ENCODE measurements at regions not wholly inside any gene's neighbourhood (a gene's known extent, or its start where the extent isn't known, plus 50 kb on each side); places are given as distances from the start of the nearest gene placed in this dataset.
"Not testable (repeated sequence)": the region's sequence is repeated elsewhere in the genome, so short reads cannot be mapped to it uniquely, and the experiment has no call there.

DNA sequence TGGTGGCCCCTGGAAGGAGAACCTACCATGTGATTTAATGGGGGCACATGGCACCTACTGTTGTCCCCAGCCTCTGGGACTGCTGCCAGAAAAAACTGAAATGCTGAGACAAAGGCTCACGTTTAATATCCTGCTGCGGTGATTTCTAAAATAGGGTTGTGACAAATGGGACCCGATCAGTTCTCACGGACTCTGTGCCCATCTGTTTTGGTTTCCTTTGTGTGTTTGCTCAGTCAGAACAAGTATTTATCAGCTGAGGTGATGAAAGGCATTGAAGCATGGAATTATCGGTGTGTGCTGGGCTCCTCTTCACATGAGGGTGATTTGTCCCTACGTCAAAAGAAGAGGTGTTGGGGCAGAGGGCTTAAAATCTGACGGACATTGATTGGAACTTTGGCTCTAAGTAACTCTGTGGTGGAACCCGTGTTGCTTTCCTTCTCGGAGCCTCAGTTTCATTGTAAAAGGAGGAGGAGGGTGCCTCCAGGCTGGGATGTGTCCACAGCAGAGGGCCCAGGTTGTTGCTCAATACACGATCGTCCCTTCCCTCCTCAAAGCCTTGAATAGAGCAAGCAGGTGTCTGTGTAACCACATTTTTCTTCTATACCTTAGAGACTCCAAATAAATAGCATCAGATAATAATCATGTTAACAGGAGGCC, 283.3 kb upstream of the RGMA start:
- Mint-ChIP-seq H3K4me3 (no peak overlapping the region), H3K9me3 (no peaks in the 10 kb centered on the region), H3K27me3 (peaks cover 8% of the 10 kb centered on the region), H3K27ac (no peak overlapping the region), H3K36me3 (ENCODE audit: low read depth) (no peaks in the 10 kb centered on the region), H3K4me1 (ENCODE audit: low read depth) (no peaks in the 10 kb centered on the region)

DNA sequence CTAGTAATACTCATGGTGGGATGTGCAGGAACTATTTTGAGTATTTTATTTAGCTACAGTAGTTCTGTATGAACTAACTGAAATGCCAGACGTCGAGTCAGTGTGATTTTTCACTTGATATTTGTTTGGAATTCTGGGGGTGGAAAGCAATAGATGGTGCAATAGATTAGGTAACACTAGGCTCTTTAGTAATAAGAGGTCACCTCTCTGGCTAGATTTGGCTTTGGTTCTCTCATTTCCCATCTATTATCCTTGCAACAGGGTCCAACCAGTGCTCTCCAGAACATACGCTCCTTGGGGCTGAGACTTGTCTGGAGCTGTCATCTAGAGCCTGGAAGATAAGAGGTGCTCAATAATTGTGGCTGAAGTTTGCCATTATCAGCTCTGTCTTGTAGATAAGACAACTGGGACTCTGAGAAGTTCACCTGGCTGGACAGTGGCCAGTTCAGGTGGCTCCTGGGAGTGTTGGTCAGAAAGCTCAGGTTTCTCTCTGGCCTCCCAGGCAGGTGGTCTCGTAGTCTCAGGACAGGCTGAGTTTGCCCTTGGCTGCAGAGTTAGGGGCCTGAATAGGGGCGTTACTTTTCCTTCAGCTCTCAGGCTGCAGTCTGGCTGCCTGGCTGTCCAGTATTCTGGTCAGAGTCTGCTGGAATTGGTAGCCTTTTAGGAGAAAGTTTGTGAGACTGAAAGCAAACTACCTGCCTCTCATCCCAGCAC, 277.5 kb upstream of the RGMA start:
- Mint-ChIP-seq H3K36me3 (ENCODE audit: low read depth) (no peaks in the 10 kb centered on the region), H3K27ac (no peak overlapping the region), H3K4me1 (ENCODE audit: low read depth) (no peaks in the 10 kb centered on the region), H3K27me3 (peaks cover 4% of the 10 kb centered on the region), H3K4me3 (no peak overlapping the region), H3K9me3 (no peaks in the 10 kb centered on the region)

DNA sequence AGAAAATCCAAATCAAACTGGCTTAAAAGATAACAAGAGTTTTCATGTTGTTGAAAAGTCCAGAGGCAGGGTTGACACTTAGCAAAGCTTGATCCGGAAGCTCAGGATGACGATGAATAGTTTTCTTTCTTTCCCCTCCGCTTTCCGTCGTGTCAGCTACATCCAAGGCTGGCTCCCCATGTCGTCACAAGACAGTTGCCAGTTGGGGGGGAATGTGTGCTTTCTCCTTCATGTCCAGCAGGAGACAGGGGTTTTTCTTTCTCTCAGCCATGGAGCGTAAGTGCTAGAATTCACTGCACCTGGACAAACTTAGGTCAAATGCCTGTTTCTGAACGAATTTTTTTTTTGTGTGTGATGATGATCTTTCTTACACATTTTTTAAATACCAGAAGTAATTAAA, 273.8 kb upstream of the RGMA start:
- no peaks in the 10 kb centered on the region for H3K4me1 Mint-ChIP-seq (ENCODE audit: low read depth)
- H3K27ac Mint-ChIP-seq, result no peak overlapping the region
- no peaks in the 10 kb centered on the region for H3K36me3 Mint-ChIP-seq (ENCODE audit: low read depth)
- H3K4me3 Mint-ChIP-seq, result no peak overlapping the region
- no peaks in the 10 kb centered on the region for H3K9me3 Mint-ChIP-seq
- peaks cover 4% of the 10 kb centered on the region for H3K27me3 Mint-ChIP-seq

DNA sequence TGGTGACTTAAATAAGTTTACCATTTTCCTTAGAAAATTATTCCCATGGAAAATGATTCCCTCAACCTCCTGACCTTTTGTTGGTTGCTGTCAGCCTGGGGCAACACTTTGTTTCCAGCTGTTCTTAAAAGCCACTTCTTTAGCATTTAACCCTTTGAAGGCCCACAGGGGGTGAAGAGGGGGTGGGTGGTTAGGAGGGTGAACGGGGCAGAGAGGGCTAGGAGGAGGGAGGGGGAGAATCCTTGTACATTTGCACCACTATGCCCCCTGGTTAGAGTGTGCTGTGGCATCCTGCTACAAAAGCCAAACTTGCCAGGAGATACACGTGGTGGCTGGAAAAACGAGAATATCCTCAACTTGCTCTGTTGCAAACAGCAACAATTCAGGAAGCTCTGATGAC, 273.2 kb upstream of the RGMA start:
- Mint-ChIP-seq H3K36me3 (ENCODE audit: low read depth) (no peaks in the 10 kb centered on the region), H3K4me1 (ENCODE audit: low read depth) (no peaks in the 10 kb centered on the region), H3K9me3 (no peaks in the 10 kb centered on the region), H3K27ac (no peak overlapping the region), H3K4me3 (no peak overlapping the region), H3K27me3 (peaks cover 4% of the 10 kb centered on the region)

DNA sequence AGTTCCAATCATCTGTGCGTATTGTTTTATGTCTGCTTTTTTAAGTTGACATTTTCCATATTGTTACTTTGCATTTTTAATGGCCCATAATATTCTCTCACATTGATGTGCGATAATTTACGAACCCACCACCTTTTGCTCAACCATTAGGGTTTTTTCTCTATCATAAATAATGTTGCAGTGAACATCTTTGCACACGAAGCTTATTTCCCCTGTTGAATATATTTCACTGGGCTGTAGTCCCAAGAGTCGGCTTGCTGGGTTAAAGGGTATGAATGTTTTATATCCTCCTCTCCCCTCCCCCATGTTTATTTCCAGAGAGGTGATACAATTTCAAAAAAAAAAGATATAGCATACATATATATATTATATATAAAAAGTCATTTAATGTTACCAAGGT, 272.7 kb upstream of the RGMA start:
- Mint-ChIP-seq H3K36me3 (ENCODE audit: low read depth) (no peaks in the 10 kb centered on the region), H3K27ac (no peak overlapping the region), H3K27me3 (peaks cover 4% of the 10 kb centered on the region), H3K9me3 (no peaks in the 10 kb centered on the region), H3K4me3 (no peak overlapping the region), H3K4me1 (ENCODE audit: low read depth) (no peaks in the 10 kb centered on the region)

DNA sequence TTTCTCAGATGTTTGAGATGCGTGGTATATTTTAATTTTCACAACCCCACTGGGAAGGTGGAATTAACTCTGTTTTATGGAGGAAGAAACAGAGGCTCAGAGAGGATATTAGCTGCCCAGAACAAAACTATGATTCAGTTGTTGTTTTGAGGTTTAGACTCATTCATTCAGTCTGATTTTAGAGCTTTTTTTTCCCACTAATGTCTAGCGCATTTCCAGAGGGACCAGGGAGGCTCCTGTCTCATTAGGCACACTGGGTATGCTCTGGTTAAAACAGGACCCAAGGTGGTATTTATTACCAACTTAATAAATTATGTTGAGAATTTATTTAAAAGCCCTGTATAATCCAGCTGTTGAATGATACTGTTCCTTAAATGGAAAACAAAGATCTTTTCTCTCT, 272.0 kb upstream of the RGMA start:
- no peak overlapping the region for H3K27ac Mint-ChIP-seq
- H3K9me3 Mint-ChIP-seq, result no peaks in the 10 kb centered on the region
- H3K4me1 Mint-ChIP-seq (ENCODE audit: low read depth), result no peaks in the 10 kb centered on the region
- H3K27me3 Mint-ChIP-seq, result peaks cover 4% of the 10 kb centered on the region
- H3K36me3 Mint-ChIP-seq (ENCODE audit: low read depth), result no peaks in the 10 kb centered on the region
- H3K4me3 Mint-ChIP-seq, result no peak overlapping the region

DNA sequence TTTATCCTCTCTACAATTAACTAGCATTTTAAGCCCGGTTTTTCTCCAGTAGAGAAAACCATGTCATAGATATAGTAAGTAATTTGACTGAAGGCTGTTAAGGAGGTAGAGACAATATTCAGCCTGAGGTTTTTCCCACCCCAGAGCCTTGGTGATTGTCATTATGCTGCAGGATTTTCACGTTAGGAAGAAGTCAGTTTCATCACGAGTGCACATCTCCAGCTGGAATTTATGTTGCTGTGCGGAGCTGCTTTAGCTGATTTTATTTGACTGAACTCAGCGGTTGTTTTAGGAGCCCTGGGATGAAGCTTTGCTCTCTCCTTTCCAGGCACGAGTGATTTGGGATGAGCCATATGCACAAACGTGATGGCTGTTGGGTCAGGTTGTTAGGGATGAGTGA, 271.3 kb upstream of the RGMA start:
- no peaks in the 10 kb centered on the region for H3K4me1 Mint-ChIP-seq (ENCODE audit: low read depth)
- peaks cover under 1% of the 10 kb centered on the region for H3K27me3 Mint-ChIP-seq
- no peaks in the 10 kb centered on the region for H3K9me3 Mint-ChIP-seq
- H3K36me3 Mint-ChIP-seq (ENCODE audit: low read depth), result no peaks in the 10 kb centered on the region
- H3K27ac Mint-ChIP-seq, result no peak overlapping the region
- no peak overlapping the region for H3K4me3 Mint-ChIP-seq

DNA sequence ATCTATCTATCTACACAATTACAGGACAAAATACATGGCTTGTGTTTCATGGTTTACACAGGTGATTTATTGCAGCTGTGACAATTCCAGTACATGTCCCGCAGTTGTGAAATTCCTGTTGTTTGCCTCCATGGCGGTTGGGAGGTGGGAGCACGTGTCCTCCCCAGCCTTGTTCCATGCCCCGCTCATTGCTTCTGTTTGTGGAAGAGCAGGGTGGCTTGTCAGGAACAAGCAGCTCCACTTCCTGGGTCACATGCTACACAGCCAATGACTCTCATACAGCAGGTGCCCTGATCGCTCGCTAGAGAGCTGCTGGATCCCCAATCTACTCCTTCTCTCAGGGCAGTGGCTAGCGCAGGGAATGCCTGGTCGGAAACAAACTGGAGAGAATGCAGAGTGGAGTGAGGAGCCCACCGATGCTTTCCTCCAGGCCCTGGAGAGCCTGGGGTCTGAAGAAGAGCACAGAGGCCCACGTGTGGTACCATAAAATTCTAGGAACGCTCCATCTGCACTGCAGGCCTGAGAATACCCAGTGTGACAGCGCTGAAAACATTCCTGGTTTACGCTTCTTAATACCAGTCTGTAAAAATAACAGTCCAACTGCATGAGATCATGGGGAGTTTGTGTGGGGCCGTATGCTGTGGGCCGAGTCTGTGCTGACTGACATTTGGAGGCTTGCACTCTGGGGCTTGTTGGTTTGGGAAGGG, 270.6 kb upstream of the RGMA start:
- no peaks in the 10 kb centered on the region for H3K4me1 Mint-ChIP-seq (ENCODE audit: low read depth)

DNA sequence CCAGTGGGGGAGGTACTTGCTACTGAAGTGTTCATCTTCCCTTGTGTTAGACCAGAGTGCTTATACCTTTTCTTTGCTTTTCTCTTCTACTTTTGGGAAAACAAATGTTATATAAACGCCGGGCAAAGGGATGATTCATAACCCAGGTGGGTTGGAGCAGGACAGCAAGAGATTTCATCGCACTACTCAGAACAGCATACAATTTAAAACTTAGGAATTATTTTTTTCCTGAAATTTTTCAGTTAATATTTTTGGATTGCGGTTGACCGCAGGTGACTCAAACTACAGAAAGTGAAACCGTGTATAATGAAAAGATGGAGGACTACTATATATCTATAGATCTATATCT, 270.0 kb upstream of the RGMA start:
- Mint-ChIP-seq H3K4me1 (ENCODE audit: low read depth) (no peaks in the 10 kb centered on the region), H3K27me3 (peaks cover 3% of the 10 kb centered on the region), H3K27ac (no peak overlapping the region), H3K36me3 (ENCODE audit: low read depth) (no peaks in the 10 kb centered on the region), H3K4me3 (no peak overlapping the region), H3K9me3 (no peaks in the 10 kb centered on the region)

More for the DNA sequence above, 270.6 kb upstream of the RGMA start:
- Mint-ChIP-seq H3K4me3 (no peak overlapping the region), H3K9me3 (no peaks in the 10 kb centered on the region), H3K27ac (no peak overlapping the region), H3K36me3 (ENCODE audit: low read depth) (no peaks in the 10 kb centered on the region), H3K27me3 (peaks cover 3% of the 10 kb centered on the region)

DNA sequence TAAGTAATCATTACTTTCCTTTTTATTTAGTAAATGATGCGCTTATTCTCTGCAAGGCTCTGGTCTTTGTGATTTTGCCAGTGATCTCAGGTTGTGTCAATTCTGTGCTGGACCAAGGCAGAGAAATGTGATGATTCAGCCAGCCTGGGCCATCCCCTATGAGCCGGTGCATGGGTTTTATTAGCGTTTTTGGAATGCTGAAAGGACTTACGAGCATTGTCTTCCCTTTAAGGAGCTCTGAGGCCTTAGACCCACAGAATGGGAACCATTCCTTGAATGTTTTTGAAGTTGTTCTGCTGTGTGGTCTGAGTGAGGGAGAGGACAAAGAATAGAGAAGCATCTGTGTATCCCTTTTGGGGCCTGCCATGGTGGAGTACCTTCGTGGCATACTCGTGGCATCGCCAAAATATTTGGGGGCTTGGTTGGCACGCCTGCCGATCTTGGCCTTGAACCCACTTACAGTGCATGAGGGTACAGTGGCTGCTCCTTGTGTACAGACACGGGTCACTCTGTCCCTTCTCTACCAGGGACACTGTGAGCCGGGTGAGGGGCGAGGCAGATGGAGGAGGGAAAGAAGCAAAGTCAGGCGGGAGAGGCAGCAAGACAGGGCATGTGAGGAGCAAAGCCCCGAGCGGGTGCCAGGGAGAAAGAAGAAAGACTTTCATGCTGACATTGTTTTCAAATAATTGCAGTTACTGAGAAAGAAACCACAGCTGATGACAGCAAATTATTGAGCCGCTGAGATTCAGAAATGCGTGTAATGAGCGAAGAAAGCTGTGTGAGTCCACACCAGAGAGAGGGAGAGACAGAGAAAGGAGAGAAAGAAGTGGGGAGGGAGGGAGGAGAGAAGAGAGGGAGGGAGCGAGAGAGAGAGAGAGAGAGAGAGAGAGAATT, 269.4 kb upstream of the RGMA start:
- Mint-ChIP-seq H3K9me3 (no peaks in the 10 kb centered on the region), H3K4me1 (ENCODE audit: low read depth) (no peaks in the 10 kb centered on the region), H3K4me3 (no peak overlapping the region), H3K36me3 (ENCODE audit: low read depth) (no peaks in the 10 kb centered on the region), H3K27ac (no peak overlapping the region), H3K27me3 (peaks cover 3% of the 10 kb centered on the region)

DNA sequence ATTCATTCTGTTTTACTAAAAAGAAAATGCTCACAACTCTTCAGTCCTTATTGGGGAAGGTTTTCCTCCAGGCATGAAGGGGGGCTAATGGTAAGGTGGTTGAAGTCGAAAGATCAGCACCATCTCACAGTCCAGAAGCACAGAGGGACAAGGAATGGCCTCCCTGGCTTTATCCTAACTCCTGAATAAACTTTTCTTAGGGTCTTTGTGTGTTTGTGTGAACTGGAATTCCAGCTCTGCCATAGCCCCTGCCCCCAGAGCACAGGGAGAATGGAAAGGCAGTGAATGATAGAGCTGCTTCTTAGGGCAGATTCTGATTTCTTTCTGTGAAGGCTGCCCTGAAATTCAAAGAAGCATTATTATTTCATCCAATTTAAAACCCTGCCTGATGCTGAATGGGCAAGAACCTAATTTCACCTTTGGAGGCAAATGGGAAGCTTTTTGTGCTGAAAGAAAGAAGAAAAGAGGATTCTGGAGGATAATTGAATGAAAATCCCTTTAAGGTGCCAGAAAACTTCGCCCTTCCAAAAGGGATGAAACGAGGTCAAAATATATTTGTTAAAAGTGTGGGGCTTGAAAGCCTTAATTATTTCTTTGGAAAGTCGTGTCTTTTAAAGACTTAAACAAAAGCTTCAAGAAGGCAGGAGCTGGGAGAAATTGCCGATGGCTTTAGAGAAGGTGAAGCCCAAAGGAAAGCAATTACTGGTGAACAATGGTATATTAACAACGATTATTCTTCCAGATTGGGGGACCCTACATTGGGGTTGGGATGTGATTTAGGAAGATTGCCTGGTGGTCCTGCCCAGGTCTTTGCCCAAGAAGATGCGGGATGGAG, 259.9 kb upstream of the RGMA start:
- Mint-ChIP-seq H3K36me3 (ENCODE audit: low read depth) (no peaks in the 10 kb centered on the region), H3K4me3 (no peak overlapping the region), H3K27me3 (peaks cover 15% of the 10 kb centered on the region), H3K4me1 (ENCODE audit: low read depth) (no peaks in the 10 kb centered on the region), H3K27ac (no peak overlapping the region), H3K9me3 (no peaks in the 10 kb centered on the region)

DNA sequence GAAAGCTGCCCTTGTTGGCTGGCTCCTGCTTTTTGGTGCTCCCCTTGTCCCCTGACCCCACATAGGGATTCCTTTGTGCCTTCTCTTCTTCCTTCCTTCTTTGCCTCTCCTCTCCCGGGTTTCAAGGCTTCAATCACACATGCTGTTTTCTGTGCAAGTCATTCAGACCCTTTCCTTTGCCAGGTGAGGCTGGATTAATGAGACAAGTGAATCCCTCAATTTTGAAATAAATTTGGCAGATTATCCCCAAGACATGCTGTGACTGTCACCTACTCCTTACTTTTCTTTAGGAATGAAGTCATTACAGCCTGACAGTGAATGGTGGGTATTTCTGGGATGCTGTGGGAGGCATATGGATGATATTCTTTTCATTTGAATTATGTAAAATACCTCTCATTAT, 259.0 kb upstream of the RGMA start:
- no peaks in the 10 kb centered on the region for H3K9me3 Mint-ChIP-seq

DNA sequence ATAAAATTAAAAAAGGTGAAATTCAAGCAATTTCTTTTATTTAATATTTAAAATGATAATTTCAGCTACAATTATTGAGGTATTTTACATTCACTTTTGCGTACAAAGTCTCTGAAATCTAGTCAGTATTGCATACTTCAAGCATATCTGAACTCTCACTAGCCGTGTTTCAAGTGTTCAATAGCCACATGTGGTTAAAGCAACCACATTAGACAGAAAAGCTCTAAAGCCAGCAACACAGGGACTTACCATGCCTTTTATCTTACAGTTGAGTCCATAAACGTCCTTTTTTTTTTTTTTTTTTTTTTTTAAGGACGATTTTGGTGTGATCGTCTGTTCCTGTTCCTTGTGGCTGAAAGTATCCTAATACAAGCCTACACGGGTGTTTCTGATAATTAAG, 257.0 kb upstream of the RGMA start:
- Mint-ChIP-seq H3K4me3 (no peak overlapping the region), H3K9me3 (no peaks in the 10 kb centered on the region), H3K27me3 (peaks cover 22% of the 10 kb centered on the region), H3K4me1 (ENCODE audit: low read depth) (no peaks in the 10 kb centered on the region), H3K36me3 (ENCODE audit: low read depth) (no peaks in the 10 kb centered on the region), H3K27ac (no peak overlapping the region)

More for the DNA sequence above, 259.0 kb upstream of the RGMA start:
- no peaks in the 10 kb centered on the region for H3K36me3 Mint-ChIP-seq (ENCODE audit: low read depth)
- H3K27ac Mint-ChIP-seq, result no peak overlapping the region
- H3K4me3 Mint-ChIP-seq, result no peak overlapping the region
- peaks cover 16% of the 10 kb centered on the region for H3K27me3 Mint-ChIP-seq
- no peaks in the 10 kb centered on the region for H3K4me1 Mint-ChIP-seq (ENCODE audit: low read depth)

DNA sequence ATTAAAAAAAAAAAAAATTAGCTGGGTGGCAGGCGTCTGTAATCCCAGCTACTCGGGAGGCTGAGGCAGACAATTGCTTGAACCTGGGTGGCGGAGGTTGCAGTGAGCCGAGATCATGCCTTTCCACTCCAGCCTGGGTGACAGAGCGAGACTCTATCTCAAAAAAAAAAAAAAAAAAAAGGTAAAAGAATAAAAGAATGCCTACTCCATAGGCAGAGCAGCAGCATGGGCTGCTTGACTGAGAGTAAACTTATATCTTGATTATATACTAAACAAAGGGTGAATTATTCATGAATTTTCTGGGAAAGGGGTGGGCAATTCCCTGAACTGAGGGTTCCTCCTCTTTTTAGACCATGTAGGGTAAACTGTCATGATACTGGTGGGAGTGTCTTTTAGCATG, 254.4 kb upstream of the RGMA start:
- peaks cover 12% of the 10 kb centered on the region for H3K27me3 Mint-ChIP-seq
- not testable (repeated sequence) for H3K36me3 Mint-ChIP-seq (ENCODE audit: low read depth); H3K4me3 Mint-ChIP-seq; H3K27ac Mint-ChIP-seq; H3K9me3 Mint-ChIP-seq; H3K4me1 Mint-ChIP-seq (ENCODE audit: low read depth)

Measured in stimulated activated naive CD8-positive, alpha-beta T cell treated with anti-CD3 and anti-CD28 coated beads, Interleukin-15, Interleukin-2, amounts not matched to agents 100 ng/mL and 50 ng/mL, for 24 hours (primary cell).